ENCODE measurements at regions not wholly inside any gene's neighbourhood (a gene's known extent, or its start where the extent isn't known, plus 50 kb on each side); places are given as distances from the start of the nearest gene placed in this dataset.
"Not testable (repeated sequence)": the region's sequence is repeated elsewhere in the genome, so short reads cannot be mapped to it uniquely, and the experiment has no call there.

DNA sequence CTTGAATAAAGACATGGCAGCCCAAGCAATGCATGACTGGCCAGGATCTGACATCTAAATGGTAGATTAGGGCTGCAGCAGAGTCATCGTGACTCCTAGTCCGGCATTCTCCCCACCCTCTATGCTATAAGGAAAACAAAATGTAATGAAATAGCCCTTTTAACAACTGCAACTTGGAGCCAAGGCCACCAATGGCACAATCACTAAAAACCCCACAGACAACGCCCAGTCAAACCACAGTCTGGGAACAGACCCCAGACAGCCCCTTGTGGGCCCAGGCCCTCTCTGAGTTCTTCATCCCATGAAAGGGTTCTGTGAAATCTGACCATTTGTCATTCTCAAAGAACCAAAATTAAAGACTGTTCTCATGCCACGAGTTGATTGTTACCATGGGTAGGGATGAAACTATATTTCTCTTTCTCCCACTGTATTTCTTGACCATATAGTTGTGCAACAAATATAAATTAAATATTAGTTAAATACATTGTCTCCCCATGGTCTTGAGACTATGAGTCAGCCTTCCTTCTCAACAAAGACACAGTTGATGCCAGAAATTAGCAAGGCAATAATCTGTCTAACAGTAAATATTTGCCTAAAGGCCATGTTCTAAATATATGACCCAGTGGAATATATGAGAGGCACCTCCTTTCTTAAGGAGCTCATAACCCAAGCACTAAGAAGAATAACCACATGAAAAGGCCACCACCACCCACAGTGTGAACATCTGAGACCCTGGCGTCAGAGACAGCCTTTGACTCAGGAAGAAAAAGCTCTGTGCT lies 85.6 kb upstream of the SSTR4 start:
- DNase-seq (ENCODE audit: low spot score) (no peak), ATAC-seq (no peak)
- H3K4me1 Mint-ChIP-seq (ENCODE audit: low read depth in 2 of 2): no peaks in the 10 kb centered on the region
- peaks cover 20 to 26% of the 10 kb centered on the region in 2 donors for H3K27me3 Mint-ChIP-seq
- H3K9me3 Mint-ChIP-seq: peaks cover 6% of the 10 kb centered on the region
- no peak overlapping the region for H3K27ac Mint-ChIP-seq
- H3K4me3 Mint-ChIP-seq: no peak overlapping the region
- H3K36me3 Mint-ChIP-seq: no peaks in the 10 kb centered on the region

DNA sequence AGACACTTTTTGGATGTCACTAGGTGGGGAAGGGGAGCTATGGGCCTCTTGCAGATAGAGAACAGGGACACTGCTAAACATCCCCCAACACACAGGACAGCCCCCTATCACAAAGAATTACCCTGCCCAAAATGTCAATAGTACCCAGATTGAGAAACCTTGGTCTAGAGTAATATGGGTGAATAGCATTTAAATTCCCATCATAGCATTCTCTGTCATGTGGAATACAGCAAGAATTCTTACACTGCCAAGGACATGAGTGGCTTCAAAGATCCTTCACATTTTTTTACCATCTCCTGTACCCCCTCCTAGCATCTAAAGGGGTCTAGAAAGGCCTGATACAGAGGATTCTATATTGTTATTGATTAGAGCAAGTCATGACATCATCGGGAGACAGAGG lies 83.1 kb upstream of the SSTR4 start:
- H3K27me3 Mint-ChIP-seq: peaks cover 19 to 26% of the 10 kb centered on the region in 2 donors
- peaks cover 6% of the 10 kb centered on the region for H3K9me3 Mint-ChIP-seq
- ATAC-seq: no peak
- no peak overlapping the region for H3K4me3 Mint-ChIP-seq
- H3K4me1 Mint-ChIP-seq (ENCODE audit: low read depth in 2 of 2): no peaks in the 10 kb centered on the region
- no peak overlapping the region for H3K27ac Mint-ChIP-seq
- H3K36me3 Mint-ChIP-seq: no peaks in the 10 kb centered on the region
- no peak for DNase-seq (ENCODE audit: low spot score)

DNA sequence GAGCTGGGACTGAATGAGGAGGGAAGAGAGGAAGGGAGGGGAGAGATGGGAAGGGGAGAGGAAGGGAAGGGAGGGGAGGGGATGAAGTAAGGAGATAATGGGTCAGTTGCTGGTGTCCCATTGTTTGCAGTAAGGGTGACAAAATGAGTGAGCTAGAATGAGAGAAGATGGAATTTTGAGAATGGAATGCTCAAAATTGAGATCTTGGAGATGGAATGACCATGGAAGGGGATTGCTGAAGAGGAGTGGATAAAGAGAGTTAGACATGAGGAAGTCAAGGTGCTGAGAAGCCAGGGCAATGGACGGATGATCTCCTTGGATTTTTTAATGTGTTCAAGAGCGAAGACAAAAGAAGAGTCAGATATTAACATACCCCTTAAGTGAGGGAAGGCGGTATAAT lies 80.5 kb upstream of the SSTR4 start:
- Mint-ChIP-seq H3K36me3 (no peaks in the 10 kb centered on the region), H3K9me3 (peaks cover 6% of the 10 kb centered on the region), H3K4me1 (ENCODE audit: low read depth in 2 of 2) (no peaks in the 10 kb centered on the region), H3K27me3 (peaks cover 13 to 26% of the 10 kb centered on the region in 2 donors), H3K27ac (no peak overlapping the region), H3K4me3 (no peak overlapping the region)
- ATAC-seq (no peak), DNase-seq (ENCODE audit: low spot score) (no peak)

DNA sequence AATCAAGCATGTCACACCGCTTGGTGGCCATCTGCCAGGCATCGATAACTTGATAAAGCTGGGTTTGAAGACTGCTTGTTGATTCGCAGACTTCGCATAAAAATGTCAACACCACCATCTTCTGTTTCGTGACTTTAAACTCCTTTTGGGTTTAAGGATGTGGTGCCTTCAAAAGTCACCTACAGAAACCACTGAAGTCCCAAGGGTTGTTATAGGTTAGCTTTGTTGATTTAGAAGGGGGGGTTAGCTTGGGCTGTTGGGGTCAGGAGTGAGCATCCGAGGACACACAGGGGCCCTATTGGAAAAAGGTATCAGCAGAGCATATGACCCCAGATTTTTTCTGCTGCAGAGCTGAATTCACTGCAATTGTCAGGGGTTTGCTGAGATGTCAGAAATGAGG lies 76.7 kb upstream of the SSTR4 start:
- H3K27me3 Mint-ChIP-seq: peaks cover 11 to 25% of the 10 kb centered on the region in 2 donors
- H3K4me3 Mint-ChIP-seq: no peak overlapping the region
- DNase-seq (ENCODE audit: low spot score) (no peak), ATAC-seq (no peak)
- H3K27ac Mint-ChIP-seq: no peak overlapping the region
- H3K9me3 Mint-ChIP-seq: no peaks in the 10 kb centered on the region
- no peaks in the 10 kb centered on the region for H3K4me1 Mint-ChIP-seq (ENCODE audit: low read depth in 2 of 2)
- H3K36me3 Mint-ChIP-seq: no peaks in the 10 kb centered on the region

DNA sequence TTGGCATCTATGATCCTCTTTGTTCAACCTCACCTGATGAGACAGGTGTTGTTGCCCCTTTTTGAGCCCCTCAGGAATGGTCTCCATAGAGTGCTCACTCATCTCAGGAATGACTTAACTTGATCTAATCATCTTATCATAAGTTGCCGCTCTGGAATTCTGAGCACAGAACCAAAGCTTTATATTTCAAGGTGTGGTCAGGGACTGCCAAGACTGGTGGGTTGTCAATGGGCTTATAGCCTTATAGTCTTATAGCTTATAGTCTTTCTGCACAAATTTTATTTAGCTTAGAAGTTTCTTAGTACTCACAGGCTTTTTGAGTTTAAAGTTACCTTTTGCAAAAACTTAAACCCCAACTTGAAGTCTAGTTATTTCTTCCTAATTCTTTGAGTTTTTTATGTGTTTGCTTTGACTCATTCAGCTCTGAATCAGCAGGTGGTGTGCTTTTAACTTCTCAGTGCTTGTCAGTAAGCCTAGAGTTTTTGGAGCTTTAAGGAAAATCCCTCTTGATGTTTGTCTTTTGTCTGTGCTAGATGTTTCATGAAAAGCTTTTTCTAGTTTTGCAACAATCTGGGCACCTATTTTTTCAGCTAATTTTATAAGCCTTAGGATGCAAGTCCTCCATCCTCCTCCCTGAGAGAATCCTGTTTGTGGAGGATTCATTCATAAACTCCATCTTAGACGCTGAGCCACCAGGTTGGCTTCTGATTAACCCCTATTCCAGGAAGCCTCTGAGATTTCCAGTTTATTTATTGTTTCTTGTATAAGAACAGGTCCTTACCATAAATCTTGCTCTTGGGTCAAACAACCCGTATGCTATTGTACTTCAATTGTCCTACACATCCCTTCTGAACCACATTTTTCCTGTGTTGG lies 72.3 kb upstream of the SSTR4 start:
- H3K36me3 Mint-ChIP-seq: no peaks in the 10 kb centered on the region
- H3K4me3 Mint-ChIP-seq: no peak overlapping the region
- no peak overlapping the region for H3K27ac Mint-ChIP-seq
- no peaks in the 10 kb centered on the region for H3K4me1 Mint-ChIP-seq (ENCODE audit: low read depth in 2 of 2)
- peaks cover 9 to 19% of the 10 kb centered on the region in 2 donors for H3K27me3 Mint-ChIP-seq
- DNase-seq (ENCODE audit: low spot score): no peak
- ATAC-seq: no peak
- H3K9me3 Mint-ChIP-seq: no peaks in the 10 kb centered on the region

DNA sequence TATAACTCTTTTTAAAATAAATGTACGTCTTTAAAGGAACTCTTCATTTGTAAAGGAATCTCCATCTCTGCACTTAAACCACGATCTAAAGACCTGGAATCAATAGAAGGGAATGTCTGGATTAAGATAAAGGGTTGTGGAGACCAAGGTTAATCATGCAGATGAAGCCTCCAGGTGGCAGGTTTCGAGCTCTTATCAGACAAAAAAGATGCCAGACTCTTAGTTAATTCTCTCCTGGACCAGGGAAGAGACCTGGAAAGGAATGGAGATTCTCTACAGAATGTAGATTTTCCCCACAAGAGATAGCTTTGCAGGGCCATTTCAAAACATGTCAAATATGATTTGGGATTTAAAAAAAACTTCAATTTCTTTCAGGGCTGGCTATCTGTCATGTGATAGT lies 71.5 kb upstream of the SSTR4 start:
- H3K4me3 Mint-ChIP-seq: no peak overlapping the region
- H3K27ac Mint-ChIP-seq: no peak overlapping the region
- no peaks in the 10 kb centered on the region for H3K4me1 Mint-ChIP-seq (ENCODE audit: low read depth in 2 of 2)
- no peaks in the 10 kb centered on the region for H3K36me3 Mint-ChIP-seq
- ATAC-seq (no peak), DNase-seq (ENCODE audit: low spot score) (no peak)
- H3K27me3 Mint-ChIP-seq: peaks cover 9 to 26% of the 10 kb centered on the region in 2 donors
- H3K9me3 Mint-ChIP-seq: no peaks in the 10 kb centered on the region

DNA sequence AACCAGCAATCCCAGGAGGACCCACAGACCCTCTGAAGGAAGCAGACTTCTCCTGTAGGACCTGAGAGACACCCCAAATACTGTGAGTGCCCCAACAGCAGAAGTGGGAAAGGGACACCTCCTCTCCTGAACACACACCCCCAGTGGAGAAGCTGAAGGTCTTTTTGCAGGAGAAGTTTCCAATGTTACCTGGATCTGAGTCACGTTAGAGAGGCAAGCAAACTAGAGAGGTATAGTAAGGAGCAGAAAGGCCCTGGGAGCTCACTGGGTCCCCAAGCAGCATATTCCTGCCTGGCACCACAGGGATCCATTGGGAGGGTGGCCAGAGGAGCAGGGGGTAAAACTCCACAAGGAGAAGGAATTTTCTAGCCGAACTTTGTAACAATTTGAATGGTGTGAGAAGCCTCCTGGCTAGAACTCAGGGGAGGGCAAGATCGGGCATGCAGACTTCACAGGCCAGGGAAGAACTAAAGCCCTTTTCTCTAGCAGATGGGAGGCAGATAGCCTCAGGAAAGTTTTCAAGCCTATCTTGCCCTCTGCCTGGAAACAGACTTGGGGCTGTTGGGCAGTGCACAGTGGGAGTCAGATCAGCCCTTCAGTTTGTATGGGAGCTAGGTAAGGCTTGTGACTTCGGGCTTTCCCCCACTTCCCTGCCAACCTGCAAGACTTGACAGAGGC lies 68.2 kb upstream of the SSTR4 start:
- no peak for DNase-seq (ENCODE audit: low spot score)
- ATAC-seq: no peak
- Mint-ChIP-seq H3K27me3 (peaks cover 7 to 52% of the 10 kb centered on the region in 2 donors), H3K4me1 (ENCODE audit: low read depth in 2 of 2) (no peaks in the 10 kb centered on the region), H3K4me3 (no peak overlapping the region), H3K9me3 (no peaks in the 10 kb centered on the region), H3K36me3 (no peaks in the 10 kb centered on the region), H3K27ac (no peak overlapping the region)

DNA sequence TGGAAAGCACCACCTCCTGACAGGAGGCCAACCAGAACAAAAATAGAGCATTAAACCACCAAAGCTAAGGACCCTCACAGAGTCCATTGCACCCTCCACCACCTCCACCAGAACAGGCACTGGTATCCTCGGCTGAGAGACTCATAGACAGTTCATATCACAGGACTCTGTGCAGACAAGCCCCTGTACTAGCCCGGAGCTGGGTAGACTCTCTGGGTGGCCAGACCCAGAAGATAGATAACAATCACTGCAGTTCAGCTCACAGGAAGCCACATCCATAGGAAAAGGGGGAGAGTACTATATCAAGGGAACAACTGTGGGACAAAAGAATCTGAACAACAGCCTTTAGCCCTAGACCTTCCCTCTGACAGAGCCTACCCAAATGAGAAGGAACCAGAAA lies 67.4 kb upstream of the SSTR4 start:
- H3K4me1 Mint-ChIP-seq (ENCODE audit: low read depth in 2 of 2); H3K9me3 Mint-ChIP-seq; ATAC-seq; H3K4me3 Mint-ChIP-seq; DNase-seq (ENCODE audit: low spot score); H3K36me3 Mint-ChIP-seq; H3K27ac Mint-ChIP-seq: not testable (repeated sequence)
- H3K27me3 Mint-ChIP-seq: peaks cover 7 to 59% of the 10 kb centered on the region in 2 donors

DNA sequence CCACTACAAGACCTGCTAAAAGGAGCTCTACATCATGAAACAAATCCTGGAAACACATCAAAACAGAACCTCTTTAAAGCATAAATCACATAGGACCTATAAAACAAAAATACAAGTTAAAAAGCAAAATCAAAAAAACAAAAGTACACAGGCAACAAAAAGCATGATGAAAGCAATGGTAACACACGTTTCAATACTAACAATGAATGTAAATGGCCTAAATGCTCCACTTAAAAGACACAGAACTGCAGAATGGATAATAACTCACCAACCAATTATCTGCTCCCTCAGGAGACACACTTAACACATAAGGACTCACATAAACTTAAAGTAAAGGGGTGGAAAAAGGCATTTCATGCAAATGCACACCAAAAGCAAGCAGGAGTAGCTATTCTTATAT lies 66.1 kb upstream of the SSTR4 start:
- H3K27me3 Mint-ChIP-seq: peaks cover 7 to 59% of the 10 kb centered on the region in 2 donors
- not testable (repeated sequence) for H3K4me3 Mint-ChIP-seq; H3K36me3 Mint-ChIP-seq; H3K4me1 Mint-ChIP-seq (ENCODE audit: low read depth in 2 of 2); H3K27ac Mint-ChIP-seq; ATAC-seq; H3K9me3 Mint-ChIP-seq; DNase-seq (ENCODE audit: low spot score)

DNA sequence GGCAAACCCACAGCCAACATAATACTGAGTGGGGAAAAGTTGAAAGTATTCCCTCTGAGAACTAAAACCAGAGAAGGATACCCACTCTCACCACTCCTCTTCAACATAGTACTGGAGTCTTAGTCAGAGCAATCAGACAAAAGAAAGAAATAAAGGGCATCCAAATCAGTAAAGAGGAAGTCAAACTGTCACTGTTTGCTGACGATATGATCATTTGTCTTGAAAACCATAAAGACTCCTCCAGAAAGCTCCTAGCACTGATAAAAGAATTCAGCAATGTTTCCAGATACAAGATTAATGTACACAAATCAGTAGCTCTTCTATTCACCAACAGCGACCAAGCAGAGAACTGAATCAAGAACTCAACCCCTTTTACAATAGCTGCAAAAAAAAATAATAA lies 64.0 kb upstream of the SSTR4 start:
- H3K9me3 Mint-ChIP-seq; H3K4me3 Mint-ChIP-seq; H3K36me3 Mint-ChIP-seq; H3K27ac Mint-ChIP-seq; H3K4me1 Mint-ChIP-seq (ENCODE audit: low read depth in 2 of 2); ATAC-seq; DNase-seq (ENCODE audit: low spot score): not testable (repeated sequence)
- H3K27me3 Mint-ChIP-seq: peaks cover 10 to 63% of the 10 kb centered on the region in 2 donors

DNA sequence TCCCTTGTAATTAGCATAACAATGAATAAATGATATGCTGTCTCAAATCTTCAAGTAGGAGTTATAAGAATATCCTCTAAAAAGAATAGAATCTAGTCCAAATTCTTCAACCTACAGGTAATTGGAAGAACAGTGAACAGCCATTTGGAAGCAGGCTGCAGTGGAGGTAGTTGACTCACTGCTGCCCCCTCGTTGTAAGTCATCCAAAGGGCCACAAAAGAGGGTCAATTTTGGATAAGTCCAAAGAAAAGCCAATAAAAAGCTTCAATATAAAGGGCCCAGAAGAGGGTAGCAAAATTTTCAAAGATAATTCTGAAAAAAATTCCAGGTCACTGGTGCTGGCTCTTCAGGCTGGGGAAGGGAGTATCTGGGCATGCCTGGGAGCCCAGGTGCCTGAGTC lies 60.8 kb upstream of the SSTR4 start:
- peaks cover 10 to 47% of the 10 kb centered on the region in 2 donors for H3K27me3 Mint-ChIP-seq

DNA sequence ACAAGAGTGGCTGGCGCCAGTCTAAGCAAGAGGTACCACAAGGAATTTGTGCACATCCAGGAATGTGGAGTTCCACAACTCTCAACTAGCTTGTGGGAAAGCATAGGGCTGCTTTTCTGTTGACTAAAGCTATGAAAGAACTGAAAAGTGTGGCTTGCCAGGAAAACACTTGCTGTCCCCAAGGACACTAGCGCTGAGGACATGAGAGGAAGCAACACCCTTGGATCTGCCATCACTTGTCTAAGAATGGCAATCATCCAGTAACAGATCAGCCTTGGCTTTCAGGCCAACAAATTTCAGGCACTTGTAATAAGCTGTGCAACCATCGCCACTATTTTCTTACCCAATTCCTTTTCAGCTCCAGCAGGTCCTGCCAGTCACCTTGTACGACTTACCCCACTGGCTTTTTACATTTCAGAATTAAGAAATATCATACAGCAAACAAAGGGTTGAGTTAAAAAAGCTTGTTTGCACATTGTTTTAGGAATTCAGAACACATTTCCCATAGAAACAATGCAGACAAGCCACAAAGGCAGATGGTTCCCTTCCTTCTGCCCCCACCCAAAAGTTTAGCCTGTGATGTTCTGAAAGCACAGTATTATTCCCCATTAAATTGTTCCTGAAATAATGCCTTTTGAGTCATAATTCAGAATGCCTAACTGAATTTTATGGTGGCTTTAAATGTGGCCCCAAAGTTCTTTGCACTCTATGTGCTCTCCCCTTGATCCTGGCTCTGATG lies 57.9 kb upstream of the SSTR4 start:
- no peak overlapping the region for H3K27ac Mint-ChIP-seq
- H3K4me1 Mint-ChIP-seq (ENCODE audit: low read depth in 2 of 2): no peaks in the 10 kb centered on the region
- H3K27me3 Mint-ChIP-seq: peaks cover 9 to 38% of the 10 kb centered on the region in 2 donors
- H3K36me3 Mint-ChIP-seq: no peaks in the 10 kb centered on the region
- ATAC-seq: no peak
- H3K4me3 Mint-ChIP-seq: no peak overlapping the region
- no peak for DNase-seq (ENCODE audit: low spot score)
- H3K9me3 Mint-ChIP-seq: no peaks in the 10 kb centered on the region

More for the DNA sequence above, 60.8 kb upstream of the SSTR4 start:
- DNase-seq (ENCODE audit: low spot score) (no peak), ATAC-seq (no peak)
- no peaks in the 10 kb centered on the region for H3K36me3 Mint-ChIP-seq
- no peak overlapping the region for H3K4me3 Mint-ChIP-seq
- H3K27ac Mint-ChIP-seq: no peak overlapping the region
- no peaks in the 10 kb centered on the region for H3K9me3 Mint-ChIP-seq
- H3K4me1 Mint-ChIP-seq (ENCODE audit: low read depth in 2 of 2): no peaks in the 10 kb centered on the region

DNA sequence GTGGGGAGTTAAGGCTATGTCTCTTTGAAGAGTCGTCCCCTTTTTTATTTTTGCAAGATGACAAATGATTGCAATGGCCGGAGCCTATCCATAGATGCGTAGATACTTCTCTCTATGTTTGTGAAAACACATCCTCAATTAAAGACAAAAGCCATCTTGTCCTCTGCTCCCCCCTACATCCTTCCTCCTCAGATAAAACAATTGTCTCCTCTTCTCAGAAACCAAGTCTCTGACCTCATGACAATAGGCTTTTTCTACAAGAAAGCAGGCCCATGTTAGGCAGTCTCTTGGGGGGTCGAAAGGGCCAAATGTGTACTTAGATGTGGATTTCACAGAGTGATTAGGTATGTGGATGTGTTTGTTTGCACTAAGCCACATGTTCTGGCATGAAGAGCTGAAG lies 51.1 kb upstream of the SSTR4 start:
- H3K4me3 Mint-ChIP-seq: no peak overlapping the region
- ATAC-seq (no peak), DNase-seq (ENCODE audit: low spot score) (no peak)
- no peaks in the 10 kb centered on the region for H3K9me3 Mint-ChIP-seq
- H3K27me3 Mint-ChIP-seq: peaks cover 14 to 38% of the 10 kb centered on the region in 2 donors
- H3K4me1 Mint-ChIP-seq (ENCODE audit: low read depth in 2 of 2): no peaks in the 10 kb centered on the region
- no peaks in the 10 kb centered on the region for H3K36me3 Mint-ChIP-seq
- H3K27ac Mint-ChIP-seq: no peak overlapping the region

Data from natural killer cell treated with Interleukin-12 subunit alpha and Interleukin-12 subunit beta and Interleukin-15 and Interleukin-18, amount 100 ng/mL, for 72 hours (primary cell).